HepG2 (cell line): ENCODE measurements at regions not wholly inside any gene's neighbourhood (a gene's known extent, or its start where the extent isn't known, plus 50 kb on each side); places are given as distances from the start of the nearest gene placed in this dataset.

ENCODE experiments used
- ATAC-seq: fragments of 200-7000 bp; cut with Tn5 transposase; 3 replicates; pipeline ENCODE4 v1.9.1; 2020; ENCODE audit warnings: mild to moderate bottlenecking, moderate library complexity
- BruUV-seq: library from RNA; stranded (reverse); fragments of 400-500 nt; replicated peaks from 2 replicates; lab custom pipeline; 2021; lab: Mats Ljungman, UMichigan
- CTCF ChIA-PET: fragments of 300-600 bp; formaldehyde crosslinking; extraction: SDS; loops from one replicate; lab custom pipeline; 2021; ENCODE audit warnings: low total read pairs, inconsistent platforms, low intra/inter-chr PET ratio; lab: Yijun Ruan, JAX
- POLR2A ChIA-PET: fragments of 350-600 bp; sonication (Branson Sonifier 250); formaldehyde crosslinking; loops from one replicate; lab custom pipeline; 2020; ENCODE audit warnings: antibody characterized with exemption, inconsistent platforms; lab: Yijun Ruan, JAX
- DNase-seq: peaks from one replicate; pipeline ENCODE4 v3.0.0-alpha.2; 2015; ENCODE audit warnings: low spot score
- FAIRE-seq: peaks from 3 replicates; lab custom pipeline; 2011; peaks lifted over from hg19 to GRCh38; lab: Jason Lieb, UNC
- H2AFZ ChIP-seq: one replicate; pipeline ENCODE4 v1.6.1; 2011; ENCODE audit warnings: low read length, inconsistent platforms
- H3K27ac ChIP-seq: fragments of 300-600 bp; 3 replicates; pipeline ENCODE4 v1.8.0; 2011; ENCODE audit warnings: mixed run types, mild to moderate bottlenecking, mixed read lengths, low read length, inconsistent platforms; ENCODE audit not compliant: insufficient read depth; ENCODE audit errors: extremely low read length
- H3K27me3 ChIP-seq, 2 experiments: fragments of 200-600 bp in 1 of 2; 2 replicates in 1 of 2; 3 replicates in 1 of 2; pipeline versions ENCODE4 v1.6.0 to v1.8.0; 2011; ENCODE audit warnings: low read length in 2 of 2, mild to moderate bottlenecking in 2 of 2, moderate library complexity in 2 of 2, inconsistent platforms in 1 of 2; ENCODE audit not compliant: insufficient read depth in 2 of 2, control insufficient read depth in 1 of 2
- H3K36me3 ChIP-seq, 2 experiments: fragments of 200-600 bp in 1 of 2; replicated peaks in 1 of 2; 2 replicates in 1 of 2; 3 replicates in 1 of 2; pipeline versions ENCODE4 v1.5.1 to v1.8.0; 2011; ENCODE audit warnings: low read length in 2 of 2, inconsistent platforms in 1 of 2; ENCODE audit not compliant: insufficient read depth in 2 of 2, control insufficient read depth in 1 of 2
- H3K4me1 ChIP-seq: 2 replicates; pipeline ENCODE4 v1.5.1; 2012; ENCODE audit warnings: low read length, inconsistent platforms; ENCODE audit not compliant: insufficient read depth
- H3K4me2 ChIP-seq: 2 replicates; pipeline ENCODE4 v1.6.0; 2011; ENCODE audit warnings: low read depth, low read length, inconsistent platforms
- H3K4me3 ChIP-seq, 3 experiments: fragments of 200-600 bp in 1 of 3; sonication (generic), shearing (Covaris generic) in 1 of 3; replicated peaks in 1 of 3; 2 replicates each; pipeline ENCODE4 v1.5.1; 2011 to 2016; ENCODE audit warnings: low read length in 3 of 3, inconsistent platforms in 2 of 3, low read depth in 2 of 3, mild to moderate bottlenecking in 2 of 3, control low read depth in 1 of 3, mixed read lengths in 1 of 3; ENCODE audit not compliant: insufficient read depth in 1 of 3
- H3K79me2 ChIP-seq: one replicate; pipeline ENCODE4 v1.6.1; 2011; ENCODE audit warnings: low read length, inconsistent platforms; ENCODE audit not compliant: insufficient read depth
- H3K9ac ChIP-seq: 2 replicates; pipeline ENCODE4 v1.6.0; 2011; ENCODE audit warnings: mild to moderate bottlenecking, low read depth, low read length, inconsistent platforms; ENCODE audit not compliant: insufficient read depth
- H3K9me3 ChIP-seq: 2 replicates; pipeline ENCODE4 v1.5.1; 2012; ENCODE audit warnings: mild to moderate bottlenecking, low read length
- H4K20me1 ChIP-seq: 2 replicates; pipeline ENCODE4 v1.6.0; 2011; ENCODE audit warnings: inconsistent platforms, mild to moderate bottlenecking, low read length, moderate library complexity; ENCODE audit not compliant: insufficient read depth
- ESRRA ChIP-seq: sonication (generic); formaldehyde crosslinking; IDR thresholded peaks from 2 replicates; pipeline ENCODE4 v1.5.1; 2020; ENCODE audit warnings: mild to moderate bottlenecking, low read depth, missing genetic modification reagents
- RORA ChIP-seq: sonication (generic); formaldehyde crosslinking; IDR thresholded peaks from 2 replicates; pipeline ENCODE4 v1.5.0; 2020; ENCODE audit warnings: mild to moderate bottlenecking, missing genetic modification reagents, moderate library complexity
- ZKSCAN1 ChIP-seq: fragments of 150-350 bp; IDR thresholded peaks from 2 replicates; pipeline ENCODE4 v1.6.1; 2014; ENCODE audit warnings: low read length
- ZNF746 ChIP-seq: sonication (generic); formaldehyde crosslinking; IDR thresholded peaks from 2 replicates; pipeline ENCODE4 v1.8.0; 2022; ENCODE audit warnings: mild to moderate bottlenecking, missing genetic modification reagents
- WGBS: methylation state at CpG from one replicate; pipeline ENCODE4 v1.1.6; 2017; ENCODE audit warnings: low lambda C conversion rate; 5-methylcytosine and 5-hydroxymethylcytosine counted together
- in situ Hi-C: cut with HindIII; loops from 2 replicates; pipeline ENCODE4 v1.10.0; 2017; ENCODE audit warnings: low pct_unique_long_range_greater_than_20kb; ENCODE audit not compliant: extremely low pct_ligation_motif_present
- intact Hi-C: fragments of 100-400 bp; cut with micrococcal nuclease; formaldehyde crosslinking; loops from one replicate; pipeline ENCODE4 v1.10.0; 2022; ENCODE audit not compliant: unreplicated experiment
- TF ChIP-seq, protein P1 (sequence below): fragments of 450-650 bp; IDR thresholded peaks from 2 replicates; pipeline ENCODE4 v1.6.1; 2017

DNA sequence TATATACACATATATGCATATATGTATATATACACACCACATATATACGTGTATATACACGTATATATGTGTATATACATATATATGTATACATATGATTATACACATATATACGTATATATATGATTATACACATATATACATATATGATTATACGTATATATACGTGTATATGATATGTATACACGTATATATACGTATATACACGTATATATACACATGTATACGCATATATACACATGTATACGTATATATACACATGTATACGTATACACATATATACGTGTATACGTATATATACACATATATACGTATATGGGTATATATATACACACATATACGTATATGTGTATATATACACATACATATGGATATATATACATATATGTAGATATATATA, 62.1 kb upstream of the HMGXB4 start:
- H3K9me3 ChIP-seq: peaks cover 3% of the 10 kb centered on the region; the same call in 1 of the 2 replicates
- H2AFZ ChIP-seq: no peak overlapping the region
- H4K20me1 ChIP-seq: no peaks in the 10 kb centered on the region
- no TSS peak for BruUV-seq
- in situ Hi-C loops: no loop called here
- H3K9ac ChIP-seq: no peak overlapping the region
- H3K4me1 ChIP-seq: no peaks in the 10 kb centered on the region
- H3K4me3 ChIP-seq: no peak overlapping the region
- no peak overlapping the region for H3K4me2 ChIP-seq
- ATAC-seq: no peak
- H3K27me3 ChIP-seq: no peaks in the 10 kb centered on the region
- TF ChIP-seq ZNF746 (CRISPR knock-in tag): no peak
- no peak for TF ChIP-seq ESRRA (CRISPR knock-in tag)
- TF ChIP-seq, protein P1, sequence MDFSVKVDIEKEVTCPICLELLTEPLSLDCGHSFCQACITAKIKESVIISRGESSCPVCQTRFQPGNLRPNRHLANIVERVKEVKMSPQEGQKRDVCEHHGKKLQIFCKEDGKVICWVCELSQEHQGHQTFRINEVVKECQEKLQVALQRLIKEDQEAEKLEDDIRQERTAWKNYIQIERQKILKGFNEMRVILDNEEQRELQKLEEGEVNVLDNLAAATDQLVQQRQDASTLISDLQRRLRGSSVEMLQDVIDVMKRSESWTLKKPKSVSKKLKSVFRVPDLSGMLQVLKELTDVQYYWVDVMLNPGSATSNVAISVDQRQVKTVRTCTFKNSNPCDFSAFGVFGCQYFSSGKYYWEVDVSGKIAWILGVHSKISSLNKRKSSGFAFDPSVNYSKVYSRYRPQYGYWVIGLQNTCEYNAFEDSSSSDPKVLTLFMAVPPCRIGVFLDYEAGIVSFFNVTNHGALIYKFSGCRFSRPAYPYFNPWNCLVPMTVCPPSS: no peak
- no peak for TF ChIP-seq RORA (CRISPR knock-in tag)
- TF ChIP-seq, all 625 proteins: peak for 0
- ChIA-PET CTCF (no interaction called here), POLR2A (no interaction called here)
- 78% methylated on average over 15 of the region's 15 CpGs for WGBS
- DNase-seq (no peak), FAIRE-seq (no peak)
- Histone ChIP-seq H3K36me3 (peaks cover 2 to 3% of the 10 kb centered on the region in 2 experiments; a peak in 2 of 5 replicates), H3K79me2 (no peaks in the 10 kb centered on the region), H3K27ac (no peak overlapping the region)
- intact Hi-C loops: no loop called here

DNA sequence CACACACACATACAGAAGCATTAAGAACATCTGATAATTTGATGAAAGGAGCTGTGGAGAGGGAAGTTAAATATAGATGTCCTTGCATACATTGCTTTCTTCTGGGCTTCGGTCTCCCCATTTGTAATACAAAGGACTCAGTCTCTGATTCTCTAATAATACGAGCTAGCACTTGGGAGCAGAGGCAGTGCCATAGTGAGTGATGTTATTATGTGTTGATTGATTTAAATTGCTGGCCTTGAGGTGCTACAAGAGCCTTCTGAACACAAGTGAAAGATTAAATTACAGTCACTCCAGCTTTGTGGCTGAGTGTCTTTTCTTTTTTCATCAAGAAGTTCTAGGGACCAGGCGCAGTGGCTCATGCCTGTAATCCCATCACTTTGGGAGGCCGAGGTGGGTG, 61.5 kb upstream of the HMGXB4 start:
- no TSS peak for BruUV-seq
- ATAC-seq: no peak
- no peak for TF ChIP-seq ZKSCAN1

More for the DNA sequence above, 61.5 kb upstream of the HMGXB4 start:
- H3K27me3 ChIP-seq: no peaks in the 10 kb centered on the region
- no peak overlapping the region for H3K27ac ChIP-seq
- no peaks in the 10 kb centered on the region for H3K4me1 ChIP-seq
- H3K36me3 ChIP-seq: peaks cover 2 to 3% of the 10 kb centered on the region in 2 experiments; a peak in 1 of 5 replicates
- no peak overlapping the region for H3K4me2 ChIP-seq
- H3K9me3 ChIP-seq: no peaks in the 10 kb centered on the region
- intact Hi-C loops (no loop called here), in situ Hi-C loops (no loop called here)
- 74% methylated on average over 4 of the region's 4 CpGs for WGBS
- no peak overlapping the region for H3K4me3 ChIP-seq
- no peaks in the 10 kb centered on the region for H4K20me1 ChIP-seq
- CTCF ChIA-PET: no interaction called here
- no peak overlapping the region for H3K9ac ChIP-seq
- DNase-seq: no peak
- no peak overlapping the region for H2AFZ ChIP-seq
- FAIRE-seq: no peak
- no peaks in the 10 kb centered on the region for H3K79me2 ChIP-seq
- POLR2A ChIA-PET: no interaction called here
